HCT116 (cell line): ENCODE measurements at regions not wholly inside any gene's neighbourhood (a gene's known extent, or its start where the extent isn't known, plus 50 kb on each side); places are given as distances from the start of the nearest gene placed in this dataset.

Experiments used
- ATAC-seq: fragments of 200-7000 bp; cut with Tn5 transposase; 2 replicates; pipeline ENCODE4 v1.9.1; 2020; ENCODE audit warnings: mild to moderate bottlenecking, moderate library complexity
- BruUV-seq: library from RNA; stranded (reverse); fragments of 400-500 nt; replicated peaks from 2 replicates; lab custom pipeline; 2021; lab: Mats Ljungman, UMichigan
- CTCF ChIA-PET: fragments of 300-600 bp; sonication (Branson Sonifier 250); formaldehyde crosslinking; loops from one replicate; lab custom pipeline; 2021; ENCODE audit warnings: antibody characterized with exemption; lab: Charles Lee
- POLR2A ChIA-PET: fragments of 300-600, 350-600 bp; sonication (Branson Sonifier 250); formaldehyde crosslinking; loops from one replicate; lab custom pipeline; 2021; ENCODE audit warnings: antibody characterized with exemption; lab: Charles Lee
- RAD21 ChIA-PET, 2 experiments: fragments of 300-600 bp; sonication (Branson Sonifier 250); formaldehyde crosslinking; loops; one replicate each; lab custom pipeline; 2023; ENCODE audit warnings: low total read pairs in 2 of 2; ENCODE audit not compliant: uncharacterized antibody in 2 of 2, unreplicated experiment in 2 of 2, low non-redundant PET in 1 of 2; lab: Charles Lee
- DNase-seq: peaks from one replicate; pipeline ENCODE4 v3.0.0-alpha.2; 2010; ENCODE audit warnings: low read depth, low spot score
- H2AFZ ChIP-seq: fragments of 200-600 bp; shearing (Covaris generic), sonication (generic); 2 replicates; pipeline ENCODE4 v1.6.1; 2017; ENCODE audit warnings: low read depth, mixed run types, mixed read lengths, antibody characterized with exemption, low read length; ENCODE audit not compliant: poor library complexity, severe bottlenecking
- H3K27ac ChIP-seq: 2 replicates; pipeline ENCODE4 v1.5.1; 2012; ENCODE audit warnings: low read depth, low read length
- H3K27me3 ChIP-seq: fragments of 200-600 bp; sonication (generic); 2 replicates; pipeline ENCODE4 v1.6.1; 2016; ENCODE audit warnings: mixed run types, low read length, mixed read lengths; ENCODE audit not compliant: insufficient read depth
- H3K36me3 ChIP-seq, 2 experiments: fragments of 200-500 bp in 1 of 2; fragments of 200-600 bp in 1 of 2; sonication (Bioruptor generic) in 1 of 2; sonication (generic) in 1 of 2; 2 replicates each; pipeline versions ENCODE4 v1.5.1 to v1.6.1; 2014 to 2016; ENCODE audit warnings: low read length in 2 of 2, inconsistent platforms in 1 of 2, mixed read lengths in 1 of 2, mixed run types in 1 of 2; ENCODE audit not compliant: insufficient read depth in 2 of 2, control insufficient read depth in 1 of 2
- H3K4me1 ChIP-seq, 2 experiments: fragments of 200-600 bp in 1 of 2; sonication (generic) in 1 of 2; 2 replicates each; pipeline versions ENCODE4 v1.5.1 to v1.6.1; 2012 to 2017; ENCODE audit warnings: low read length in 2 of 2, inconsistent platforms in 1 of 2, mild to moderate bottlenecking in 1 of 2, mixed read lengths in 1 of 2, mixed run types in 1 of 2, moderate library complexity in 1 of 2; ENCODE audit not compliant: insufficient read depth in 2 of 2, control insufficient read depth in 1 of 2
- H3K4me2 ChIP-seq: fragments of 200-600 bp; sonication (generic); 2 replicates; pipeline ENCODE4 v1.6.1; 2017; ENCODE audit warnings: mixed run types, low read length, mixed read lengths
- H3K4me3 ChIP-seq, 2 experiments: fragments of 200-600 bp in 1 of 2; sonication (generic) in 1 of 2; replicated peaks in 1 of 2; 2 replicates each; pipeline ENCODE4 v1.5.1; 2011 to 2016; ENCODE audit warnings: low read length in 2 of 2, control low read depth in 1 of 2, low read depth in 1 of 2, mild to moderate bottlenecking in 1 of 2, mixed read lengths in 1 of 2, mixed run types in 1 of 2
- H3K79me2 ChIP-seq: fragments of 200-600 bp; sonication (generic); 2 replicates; pipeline ENCODE4 v1.6.1; 2017; ENCODE audit warnings: mild to moderate bottlenecking, mixed run types, low read length, moderate library complexity, mixed read lengths; ENCODE audit not compliant: insufficient read depth
- H3K9ac ChIP-seq: fragments of 200-600 bp; sonication (generic); 2 replicates; pipeline ENCODE4 v1.6.1; 2016; ENCODE audit warnings: low read length, mixed read lengths
- H3K9me2 ChIP-seq: fragments of 200-600 bp; sonication (generic), shearing (Covaris generic); 2 replicates; pipeline ENCODE4 v1.6.1; 2017; ENCODE audit warnings: mixed run types, mild to moderate bottlenecking, moderate library complexity; ENCODE audit not compliant: insufficient read depth
- H3K9me3 ChIP-seq, 2 experiments: fragments of 200-500 bp in 1 of 2; fragments of 200-600 bp in 1 of 2; sonication (Bioruptor generic) in 1 of 2; sonication (generic) in 1 of 2; 2 replicates each; pipeline ENCODE4 v1.6.1; 2014 to 2017; ENCODE audit warnings: low read length in 2 of 2, mixed read lengths in 2 of 2, inconsistent platforms in 1 of 2, low read depth in 1 of 2, mild to moderate bottlenecking in 1 of 2, mixed run types in 1 of 2, moderate library complexity in 1 of 2; ENCODE audit not compliant: control insufficient read depth in 1 of 2, insufficient read depth in 1 of 2
- H4K20me1 ChIP-seq: fragments of 200-600 bp; sonication (generic), shearing (Covaris generic); 2 replicates; pipeline ENCODE4 v1.6.1; 2017; ENCODE audit warnings: mixed run types, mild to moderate bottlenecking, moderate library complexity; ENCODE audit not compliant: insufficient read depth
- ATF3 ChIP-seq: IDR thresholded peaks from 2 replicates; pipeline ENCODE4 v1.6.1; 2012
- CBX3 ChIP-seq: IDR thresholded peaks from 2 replicates; pipeline ENCODE4 v1.6.1; 2012; ENCODE audit warnings: low read depth
- CEBPB ChIP-seq: IDR thresholded peaks from 2 replicates; pipeline ENCODE4 v1.6.1; 2012; ENCODE audit warnings: low read depth
- EGR1 ChIP-seq: IDR thresholded peaks from 2 replicates; pipeline ENCODE4 v1.6.1; 2012; ENCODE audit warnings: low read depth
- ELF1 ChIP-seq: IDR thresholded peaks from 2 replicates; pipeline ENCODE4 v1.6.1; 2012; ENCODE audit warnings: low read depth, borderline replicate concordance
- EZH2phosphoT487 ChIP-seq: fragments of 200-600 bp; IDR thresholded peaks from 2 replicates; pipeline ENCODE4 v1.6.1; 2018; ENCODE audit warnings: antibody characterized with exemption, borderline replicate concordance
- MAX ChIP-seq: IDR thresholded peaks from 2 replicates; pipeline ENCODE4 v1.6.1; 2012
- POLR2A ChIP-seq: IDR thresholded peaks from 2 replicates; pipeline ENCODE4 v1.7.0; 2011; ENCODE audit warnings: borderline replicate concordance; ENCODE audit not compliant: insufficient read depth, insufficient read length; ENCODE audit errors: extremely low read depth
- POLR2AphosphoS5 ChIP-seq: IDR thresholded peaks from 2 replicates; pipeline ENCODE4 v1.6.1; 2011; ENCODE audit warnings: mild to moderate bottlenecking, low read depth, low read length, moderate library complexity
- RAD21 ChIP-seq: IDR thresholded peaks from 2 replicates; pipeline ENCODE4 v1.6.1; 2012; ENCODE audit warnings: low read depth, mild to moderate bottlenecking
- REST ChIP-seq: IDR thresholded peaks from 2 replicates; pipeline ENCODE4 v1.6.1; 2012; ENCODE audit warnings: low read depth
- SIN3A ChIP-seq: IDR thresholded peaks from 2 replicates; pipeline ENCODE4 v1.6.1; 2012; ENCODE audit warnings: low read depth
- TCF7L2 ChIP-seq: IDR thresholded peaks from 2 replicates; pipeline ENCODE4 v1.7.0; 2011; ENCODE audit warnings: borderline replicate concordance, inconsistent platforms; ENCODE audit not compliant: insufficient read depth, insufficient read length; ENCODE audit errors: extremely low read depth
- ZNF274 ChIP-seq: fragments of 200-500 bp; sonication (Bioruptor generic); IDR thresholded peaks from 2 replicates; pipeline ENCODE4 v1.6.1; 2014; ENCODE audit warnings: mild to moderate bottlenecking, low read depth, low read length, inconsistent platforms
- intact Hi-C: fragments of 100-400 bp; cut with micrococcal nuclease; formaldehyde crosslinking; loops from 2 replicates; pipeline ENCODE4 v1.10.0; 2022

- TF ChIP-seq ATF3, result no peak
Measured at GRCh38 chr1:217343907-217344306, 287.0 kb downstream of the GPATCH2 start (continued).

GRCh38 chr1:217342105-217342504 is 288.8 kb downstream of the GPATCH2 start:
- H3K4me3 ChIP-seq, result no peak overlapping the region
- no peak overlapping the region for H3K27ac ChIP-seq
- intact Hi-C loops, result no loop called here
- H3K27me3 ChIP-seq, result peaks cover 7% of the 10 kb centered on the region
- no peak overlapping the region for H3K4me2 ChIP-seq
- H3K9ac ChIP-seq, result no peak overlapping the region
- no peaks in the 10 kb centered on the region for H3K9me2 ChIP-seq
- H3K79me2 ChIP-seq, result no peaks in the 10 kb centered on the region
- no peaks in the 10 kb centered on the region for H4K20me1 ChIP-seq
- no TSS peak for BruUV-seq
- ChIA-PET POLR2A (no interaction called here), CTCF (no interaction called here), RAD21 (no interaction called here)
- H3K36me3 ChIP-seq, result no peaks in the 10 kb centered on the region
- no peak for TF ChIP-seq CBX3
- no peak for TF ChIP-seq POLR2AphosphoS5
- no peak for TF ChIP-seq POLR2A
- TF ChIP-seq RAD21, result no peak
- ATAC-seq (no peak), DNase-seq (no peak)
- no peaks in the 10 kb centered on the region for H3K9me3 ChIP-seq
- no peak overlapping the region for H2AFZ ChIP-seq
- H3K4me1 ChIP-seq, result no peaks in the 10 kb centered on the region

GRCh38 chr1:217336724-217337123 is 294.2 kb downstream of the GPATCH2 start:
- Histone ChIP-seq H3K79me2 (no peaks in the 10 kb centered on the region), H3K9ac (no peak overlapping the region), H3K27me3 (peaks cover 5% of the 10 kb centered on the region), H3K9me2 (no peaks in the 10 kb centered on the region), H3K9me3 (no peaks in the 10 kb centered on the region), H4K20me1 (no peaks in the 10 kb centered on the region), H3K36me3 (no peaks in the 10 kb centered on the region), H3K4me2 (no peak overlapping the region), H3K4me1 (no peaks in the 10 kb centered on the region), H3K4me3 (no peak overlapping the region), H3K27ac (no peak overlapping the region), H2AFZ (no peak overlapping the region)
- ChIA-PET POLR2A (no interaction called here), CTCF (no interaction called here), RAD21 (no interaction called here)
- no peak for TF ChIP-seq ELF1
- TF ChIP-seq SIN3A, result no peak
- no peak for TF ChIP-seq MAX
- TF ChIP-seq EGR1, result no peak
- TF ChIP-seq CEBPB, result no peak
- no peak for TF ChIP-seq TCF7L2
- no peak for TF ChIP-seq REST
- no peak for TF ChIP-seq POLR2A
- TF ChIP-seq EZH2phosphoT487, result no peak
- TF ChIP-seq ZNF274, result no peak
- intact Hi-C loops, result no loop called here
- no peak for ATAC-seq
- DNase-seq, result no peak
- BruUV-seq, result no TSS peak
